HG03039 (cell line): ENCODE measurements at regions not wholly inside any gene's neighbourhood (a gene's known extent, or its start where the extent isn't known, plus 50 kb on each side); places are given as distances from the start of the nearest gene placed in this dataset.

Source experiments
- ATAC-seq: cut with Tn5 transposase; IDR thresholded peaks from one replicate; pipeline ENCODE4 v1.9.1; 2021; ENCODE audit warnings: mild to moderate bottlenecking, moderate library complexity; ENCODE audit not compliant: unreplicated experiment

DNA sequence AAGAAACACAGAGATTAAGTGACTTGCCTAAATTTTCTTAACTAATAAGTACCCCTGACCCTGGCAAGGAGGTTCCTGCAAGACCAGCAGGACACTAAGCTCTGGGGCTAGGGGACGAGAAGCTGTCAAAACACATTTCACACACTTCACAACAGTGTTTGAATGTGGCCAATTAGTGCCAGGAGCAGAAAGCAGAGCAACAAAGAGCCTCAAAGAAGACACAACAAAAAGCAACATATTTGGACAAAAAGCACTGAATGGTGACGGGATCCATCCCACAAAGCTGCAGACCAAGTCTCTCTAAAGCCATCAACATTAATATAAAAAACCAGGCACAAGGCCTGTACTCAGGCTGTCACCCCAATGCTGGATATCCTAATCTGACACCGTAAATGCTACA is 361.9 kb upstream of the RASGEF1B start:
- ATAC-seq = no peak

DNA sequence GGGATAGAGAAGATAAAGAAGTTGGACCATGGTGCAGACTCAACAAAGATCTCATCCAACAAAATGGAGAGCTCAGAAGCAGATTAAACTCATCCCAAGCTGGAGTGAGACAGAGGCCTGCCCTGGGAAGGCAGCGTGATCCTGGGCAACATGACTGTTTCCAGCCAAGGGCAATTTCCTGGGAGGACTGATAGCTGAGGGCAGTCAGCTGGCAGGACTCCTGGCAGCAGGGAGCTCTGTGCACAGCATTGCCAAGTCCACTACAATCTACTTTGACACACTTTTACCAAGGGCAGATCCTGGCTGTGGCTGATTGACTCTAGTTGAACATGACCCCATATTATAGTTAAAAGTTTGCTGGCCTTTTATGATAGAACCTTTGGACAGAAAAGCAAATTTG is 357.3 kb upstream of the RASGEF1B start:
- no peak for ATAC-seq

DNA sequence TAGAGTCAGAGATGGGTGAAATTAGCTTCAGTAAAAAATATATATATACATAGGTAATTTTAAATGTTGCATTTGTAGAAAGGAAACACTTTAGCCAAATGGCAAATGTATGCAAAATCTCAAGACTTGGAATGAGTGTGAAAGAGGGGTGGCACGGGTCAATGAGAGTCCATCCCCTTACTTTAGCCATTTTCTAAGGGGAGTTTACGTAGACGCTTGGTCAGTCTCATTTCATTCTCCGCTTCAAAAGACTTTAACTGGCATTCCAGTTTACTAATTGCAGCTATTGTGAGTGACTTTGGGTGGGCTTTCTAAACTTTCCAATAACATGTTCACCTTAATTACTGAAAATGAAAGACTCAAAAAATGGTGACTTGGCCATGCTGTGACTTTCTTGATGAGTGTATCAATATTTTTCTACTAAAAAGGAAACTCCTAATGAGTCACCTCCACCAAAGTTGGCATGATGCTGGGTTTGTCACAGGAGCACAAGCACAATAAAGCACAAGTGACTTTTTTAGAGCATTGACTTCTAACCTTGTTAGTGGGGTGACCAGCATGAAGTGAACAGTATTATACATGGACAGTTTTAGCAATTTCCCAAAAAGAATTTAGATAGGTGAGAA is 356.0 kb upstream of the RASGEF1B start:
- ATAC-seq = peak; percentile 81

DNA sequence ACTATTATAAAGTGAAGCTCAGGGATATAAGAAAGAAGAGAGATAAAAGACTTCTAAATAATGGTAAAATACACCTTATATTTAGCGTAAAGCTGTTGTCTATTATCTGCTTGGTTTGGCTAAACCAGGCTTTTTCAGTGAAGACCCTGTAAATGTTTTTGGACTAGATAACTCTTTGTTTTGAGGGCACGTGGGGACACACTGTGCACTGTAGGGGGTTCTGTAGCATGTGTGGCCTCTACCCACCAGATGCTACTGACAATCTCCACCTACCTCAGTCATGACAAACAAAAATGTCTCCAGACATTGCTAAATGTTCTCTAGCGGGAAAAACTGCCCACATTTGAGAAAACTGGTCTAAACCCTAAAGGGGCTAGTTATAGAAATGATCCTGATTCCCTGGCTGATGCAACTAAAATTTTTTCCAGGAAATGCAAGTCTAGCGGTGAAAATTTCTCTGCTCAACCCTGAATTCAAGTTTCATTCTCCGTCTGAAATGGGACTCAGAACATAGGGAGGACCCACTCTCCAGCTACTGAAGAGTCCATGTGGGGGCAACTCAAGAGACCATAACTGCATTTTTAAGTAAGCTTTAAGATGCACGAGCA is 355.2 kb upstream of the RASGEF1B start:
- no peak for ATAC-seq

DNA sequence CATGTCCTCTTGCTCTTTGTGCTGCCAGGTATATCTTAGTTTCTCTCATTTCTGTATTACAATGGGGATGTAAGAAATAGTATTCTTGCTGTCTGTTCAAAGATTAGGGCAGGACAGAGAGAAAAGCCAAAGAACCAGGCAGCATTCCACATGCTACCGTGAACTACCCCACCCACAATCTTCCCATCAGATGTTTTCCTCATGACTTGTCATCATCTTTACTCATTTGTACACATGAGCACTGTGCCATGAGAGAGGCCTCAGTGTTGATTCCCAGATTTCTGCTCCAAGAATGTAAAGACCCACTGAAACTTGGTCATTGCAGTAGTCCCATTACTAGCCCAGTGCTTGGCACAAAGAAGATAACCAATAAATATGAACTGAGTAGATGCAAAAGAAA is 354.6 kb upstream of the RASGEF1B start:
- ATAC-seq = no peak

DNA sequence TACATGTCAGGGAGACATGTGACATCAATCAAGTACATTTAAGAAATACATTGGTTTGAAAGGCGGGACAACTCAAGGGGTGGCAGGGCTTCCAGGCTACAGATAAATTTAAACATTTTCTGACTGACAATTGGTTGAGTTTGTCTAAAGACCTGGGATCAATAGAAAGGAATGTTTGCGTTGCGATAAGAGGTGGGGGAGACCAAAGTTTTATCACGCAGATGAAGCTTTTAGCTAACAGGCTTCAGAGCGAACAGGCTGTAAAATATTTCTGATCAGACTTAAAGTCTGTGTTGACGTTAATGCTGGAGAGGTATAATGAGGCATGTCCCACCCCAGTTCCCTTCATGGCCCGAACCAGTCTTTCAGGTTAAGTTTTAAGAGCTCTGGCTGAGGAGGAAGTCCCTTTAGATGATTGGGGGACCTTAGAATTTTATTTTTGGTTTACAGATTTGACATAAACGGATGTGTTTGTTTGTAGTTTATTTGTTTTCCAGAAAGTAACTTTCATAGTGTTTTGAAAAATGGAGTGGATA is 346.7 kb upstream of the RASGEF1B start:
- ATAC-seq = no peak

DNA sequence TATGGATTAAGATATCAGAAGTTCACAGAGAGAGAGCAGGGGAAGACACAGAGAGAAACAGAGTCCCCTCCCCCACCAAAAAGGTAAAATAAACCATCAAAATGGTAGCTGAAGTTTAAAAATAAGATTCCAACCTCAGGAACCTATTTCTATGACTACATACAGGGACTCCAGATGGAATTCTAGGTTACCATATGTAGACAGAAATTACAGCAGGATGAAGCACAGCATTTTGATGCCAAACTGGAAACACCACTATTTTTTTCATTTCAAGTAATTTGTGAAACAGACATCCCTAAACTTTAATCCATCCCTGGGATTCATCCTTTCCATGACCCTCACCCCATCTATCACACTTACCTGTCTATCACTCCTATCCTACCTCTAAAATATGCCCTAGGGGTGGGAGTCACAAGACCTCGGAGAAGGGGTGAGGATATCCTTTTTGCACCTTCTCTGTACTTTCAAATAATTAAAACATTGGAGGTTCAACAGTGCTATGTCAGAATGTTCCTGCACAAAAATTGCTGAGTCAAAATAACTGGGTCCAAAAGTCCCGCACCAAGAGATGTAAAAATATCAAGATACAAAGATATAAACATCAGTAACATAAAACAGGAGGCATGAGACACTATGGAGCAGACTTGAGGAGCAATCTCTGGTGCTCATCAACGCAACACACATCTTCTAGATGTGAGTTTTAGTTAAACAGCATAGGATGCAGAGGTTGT is 344.5 kb upstream of the RASGEF1B start:
- ATAC-seq = no peak

DNA sequence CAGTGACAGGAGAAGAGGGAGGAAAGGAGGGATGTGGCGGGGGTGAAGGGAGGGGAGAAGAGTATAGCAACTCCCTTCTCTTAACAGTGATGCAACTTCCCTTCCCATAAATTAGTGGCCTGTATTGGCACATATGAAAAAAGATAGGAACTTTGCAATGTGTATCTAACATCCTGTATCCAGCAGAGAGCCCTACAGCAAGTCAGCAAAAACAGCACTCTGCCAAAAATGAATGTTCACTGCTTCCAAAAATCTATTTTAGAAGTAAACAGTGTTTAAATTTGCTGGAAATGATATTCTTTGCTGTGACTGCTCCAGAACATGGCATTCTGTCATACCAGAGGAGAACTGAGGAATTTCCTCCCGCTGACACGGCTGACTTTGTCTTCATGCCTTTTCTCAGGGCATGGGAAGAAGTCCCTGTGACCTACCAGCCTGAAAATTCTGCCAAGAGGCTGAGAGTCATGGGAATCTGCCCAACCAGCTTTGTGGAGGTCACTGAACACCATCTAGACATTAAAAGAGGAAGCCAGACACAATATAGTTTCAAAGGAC is 343.4 kb upstream of the RASGEF1B start:
- no peak for ATAC-seq

DNA sequence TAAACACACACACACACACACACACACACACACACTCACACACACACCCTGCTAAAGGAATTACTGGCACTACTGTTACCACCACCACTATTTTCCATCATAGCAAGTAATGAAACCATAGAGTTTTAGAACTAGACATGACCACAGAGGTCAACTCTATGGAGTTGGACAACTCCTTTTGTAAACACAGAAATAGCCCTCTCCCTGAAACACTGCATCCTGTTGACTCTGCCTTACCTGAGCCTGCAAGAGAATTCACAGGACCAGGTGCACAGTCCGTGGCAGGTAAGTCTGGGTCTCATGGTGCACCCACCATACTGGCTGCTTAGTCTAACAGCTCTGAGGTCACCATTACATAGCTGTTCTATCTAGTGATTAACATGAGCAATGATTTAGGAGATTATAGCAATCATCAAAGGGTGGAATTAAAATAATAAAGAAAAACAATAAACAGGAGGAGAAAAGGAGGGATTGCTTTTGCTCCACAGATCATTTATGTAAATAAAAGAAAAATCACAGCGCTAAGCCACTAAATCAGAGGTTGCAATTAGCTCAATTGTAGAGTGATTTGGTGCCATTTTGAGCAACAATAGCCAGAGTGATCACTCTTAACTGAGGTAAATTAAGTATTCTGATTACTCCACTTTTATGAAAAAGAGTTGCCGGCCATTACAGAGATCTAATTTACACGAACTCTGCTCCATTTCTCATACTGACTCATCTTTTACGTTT is 340.0 kb upstream of the RASGEF1B start:
- ATAC-seq = no peak

DNA sequence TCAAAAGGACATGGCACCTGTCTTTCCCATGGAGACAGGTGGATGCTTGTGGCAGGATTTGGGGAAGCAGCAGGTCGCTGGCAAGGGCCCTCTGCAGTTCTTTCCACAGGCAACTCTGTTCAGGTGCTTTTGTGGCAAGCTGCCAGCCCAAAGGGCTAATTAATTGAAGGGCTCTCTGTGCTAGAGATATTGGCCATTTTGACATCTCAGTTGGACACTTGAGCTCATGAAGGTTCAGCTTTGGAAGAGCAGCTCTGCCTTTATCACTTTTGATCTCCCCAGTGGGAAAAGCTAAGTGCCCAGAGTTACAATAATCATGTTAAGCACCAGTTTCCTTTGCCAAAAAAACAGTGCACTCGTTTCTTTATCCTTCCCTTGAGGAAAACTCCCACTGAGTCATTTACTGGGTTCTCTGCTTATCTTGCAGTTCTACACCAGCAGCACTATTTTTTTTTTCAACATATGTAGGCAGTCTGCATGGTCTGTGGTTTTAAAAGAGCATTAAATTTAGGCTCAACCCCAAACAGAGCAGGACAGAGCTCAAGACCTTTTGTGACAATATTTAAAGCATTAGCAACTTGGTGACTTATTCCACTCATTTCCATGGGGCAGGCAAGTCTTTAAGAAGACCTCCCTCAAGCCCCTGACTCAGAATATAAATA is 336.4 kb upstream of the RASGEF1B start:
- no peak for ATAC-seq

DNA sequence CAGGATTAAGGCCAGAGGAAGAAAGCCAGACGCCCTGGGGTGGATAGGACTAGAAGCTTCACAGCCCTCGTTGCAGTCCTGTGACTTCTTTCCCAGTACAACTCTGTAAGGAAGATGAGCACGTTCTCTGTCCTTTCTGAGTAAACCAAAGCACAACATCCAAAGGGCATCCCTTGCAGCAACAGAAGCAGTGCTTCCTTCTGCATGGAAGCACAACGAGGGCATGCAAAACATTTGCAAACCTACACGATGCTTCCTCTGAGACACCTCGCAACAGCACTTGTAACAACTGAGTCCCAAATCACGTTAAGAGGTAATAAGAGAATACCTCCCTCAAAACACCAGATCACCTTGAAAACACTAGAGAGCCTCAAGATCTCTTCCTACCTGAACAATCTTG is 335.7 kb upstream of the RASGEF1B start:
- ATAC-seq = no peak

DNA sequence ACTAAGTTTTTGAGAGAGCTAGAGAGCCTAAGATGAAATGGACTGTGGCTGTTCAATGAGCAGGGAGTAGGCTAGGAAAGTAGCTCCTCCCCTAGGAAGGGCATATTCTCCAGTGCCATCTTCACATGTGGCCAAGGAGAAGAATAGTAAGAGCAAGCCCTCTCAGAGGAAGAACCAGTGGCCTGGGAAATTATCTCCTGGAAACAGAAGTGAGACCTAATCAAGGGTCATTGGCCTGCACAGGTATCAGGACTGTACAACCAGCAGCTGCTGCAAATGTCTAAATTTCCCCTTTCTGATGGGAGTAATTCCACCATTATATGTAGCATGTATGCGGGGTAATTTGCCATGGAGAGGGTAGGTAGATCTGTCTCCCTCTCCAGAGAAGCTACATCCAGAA is 334.8 kb upstream of the RASGEF1B start:
- ATAC-seq = no peak

DNA sequence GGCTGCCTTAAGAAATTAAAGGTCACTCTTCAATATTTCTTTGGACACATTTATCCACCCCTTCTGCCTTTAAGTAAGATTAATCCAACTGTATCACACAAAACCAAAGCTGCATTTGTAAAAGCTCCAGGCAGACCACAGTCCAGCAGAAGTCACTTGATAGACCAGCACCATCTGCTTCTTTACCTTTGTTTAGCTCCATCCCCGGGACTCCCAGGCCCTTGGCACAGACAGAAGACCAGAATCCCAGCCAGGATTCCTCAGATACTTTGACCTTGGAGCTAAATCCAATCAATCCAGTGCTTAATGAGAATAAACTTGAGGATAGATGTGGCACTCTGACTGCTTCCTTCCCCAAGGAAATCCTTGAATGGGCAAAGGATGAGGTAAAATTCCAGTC is 333.1 kb upstream of the RASGEF1B start:
- ATAC-seq = no peak

DNA sequence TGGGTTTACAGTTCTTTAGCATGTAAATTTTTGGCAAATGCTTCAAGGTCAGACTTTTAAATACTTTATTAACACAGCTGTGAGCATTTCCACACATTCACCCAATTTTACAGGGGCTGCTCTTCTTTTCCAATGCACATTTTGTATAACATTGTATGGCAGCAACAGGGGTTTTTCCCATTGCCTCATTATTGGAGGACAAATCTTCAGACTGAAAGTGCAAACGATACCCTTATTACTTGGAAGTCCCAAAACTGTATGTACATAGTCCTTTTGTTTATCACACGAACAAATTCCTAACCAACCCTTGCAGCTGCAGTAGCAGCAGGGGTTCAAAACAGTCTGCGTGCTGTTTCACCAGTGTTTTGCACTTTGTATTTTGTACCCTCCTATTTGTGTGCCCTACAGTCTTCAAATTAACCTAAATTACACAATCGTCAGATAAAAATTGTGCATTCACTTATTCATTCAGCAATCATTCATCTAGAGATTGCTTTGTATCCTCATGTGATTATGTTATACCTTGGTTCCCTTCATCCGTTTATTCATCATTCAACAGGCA is 330.7 kb upstream of the RASGEF1B start:
- ATAC-seq = no peak

DNA sequence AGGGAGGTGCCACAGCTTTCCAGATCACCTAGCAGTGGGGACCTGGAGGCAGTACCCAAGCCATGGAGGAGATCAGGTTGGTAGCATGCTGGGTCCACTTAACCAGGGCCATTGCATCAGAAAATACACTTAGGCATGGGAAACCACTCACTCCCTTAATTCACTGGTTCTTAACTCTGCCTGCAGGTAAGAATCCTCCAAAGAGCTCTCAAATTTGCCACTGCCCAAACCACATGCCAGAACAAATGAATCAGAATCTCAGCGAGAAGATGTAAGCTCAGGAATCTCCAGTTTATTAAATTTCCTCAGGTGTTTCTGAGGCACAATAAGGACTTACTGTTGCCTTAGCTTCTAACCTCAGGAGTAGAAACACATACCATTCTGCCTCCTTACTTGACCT is 327.7 kb upstream of the RASGEF1B start:
- ATAC-seq = no peak

DNA sequence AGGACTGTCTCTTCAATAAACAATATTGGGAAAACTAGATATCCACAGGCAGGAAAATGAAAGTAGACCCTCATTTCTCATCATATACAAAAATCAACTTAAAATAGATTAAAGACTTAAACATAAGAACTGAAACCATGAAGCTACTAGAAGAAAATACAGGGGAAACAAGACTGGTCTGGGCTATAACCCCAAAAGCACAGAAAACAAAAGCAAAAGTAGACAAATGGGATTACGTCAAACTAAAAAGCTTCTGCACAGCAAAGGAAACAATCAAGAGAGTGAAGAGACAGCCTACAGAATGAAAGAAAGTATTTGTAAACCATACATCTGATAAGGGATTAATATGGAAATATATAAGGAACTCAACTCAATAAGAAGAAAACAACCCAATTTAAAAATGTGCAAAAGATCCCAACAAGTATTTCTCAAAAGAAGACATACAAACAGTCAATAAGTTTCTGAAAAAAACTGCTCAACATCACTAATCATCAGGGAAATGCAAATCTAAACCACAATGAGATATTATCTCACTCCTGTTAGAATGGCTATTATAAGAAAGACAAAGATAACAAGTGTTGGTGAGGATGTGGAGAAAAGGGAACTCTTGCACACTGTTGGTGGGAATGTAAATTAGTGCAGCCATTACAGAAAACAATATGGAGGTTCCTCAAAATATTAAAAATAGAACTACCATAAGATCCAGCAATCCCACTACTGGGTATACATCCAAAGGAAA is 325.3 kb upstream of the RASGEF1B start:
- ATAC-seq = no peak

DNA sequence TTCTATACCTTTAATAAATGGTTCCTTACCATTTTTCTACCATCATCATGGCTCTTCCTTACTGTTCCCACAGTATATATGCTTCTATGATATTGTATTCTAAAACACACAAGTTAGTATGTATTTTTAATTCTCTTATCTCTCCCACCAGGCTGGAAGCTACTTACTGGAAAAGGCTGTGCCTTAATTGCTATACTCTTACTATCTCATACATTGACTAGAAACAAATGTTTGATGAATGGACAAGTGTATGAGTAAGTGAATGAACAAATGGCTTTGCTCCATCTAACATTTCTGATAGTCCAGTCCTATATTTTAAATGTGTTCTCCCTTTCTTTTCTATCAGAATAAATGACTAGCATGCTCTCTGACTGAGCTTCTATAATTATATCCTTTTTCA is 320.8 kb upstream of the RASGEF1B start:
- no peak for ATAC-seq

DNA sequence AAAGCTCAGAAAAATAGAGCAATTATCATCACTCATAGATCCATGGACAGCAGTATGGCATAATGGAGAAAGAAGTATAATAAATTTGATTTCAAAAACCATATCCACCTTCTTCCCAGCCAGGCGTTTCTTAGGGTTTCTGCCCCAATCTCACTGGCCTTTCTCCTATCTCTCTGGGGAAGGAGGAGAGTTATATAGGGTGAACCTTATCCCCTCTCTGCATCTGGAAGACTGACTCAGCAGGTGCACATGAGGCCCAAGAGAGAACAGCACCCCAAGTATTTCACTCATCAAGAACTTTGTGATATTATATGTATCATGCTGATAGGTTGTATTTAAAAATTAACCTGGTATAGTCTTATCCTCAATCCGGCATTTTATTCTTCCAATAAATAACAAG is 318.8 kb upstream of the RASGEF1B start:
- no peak for ATAC-seq

DNA sequence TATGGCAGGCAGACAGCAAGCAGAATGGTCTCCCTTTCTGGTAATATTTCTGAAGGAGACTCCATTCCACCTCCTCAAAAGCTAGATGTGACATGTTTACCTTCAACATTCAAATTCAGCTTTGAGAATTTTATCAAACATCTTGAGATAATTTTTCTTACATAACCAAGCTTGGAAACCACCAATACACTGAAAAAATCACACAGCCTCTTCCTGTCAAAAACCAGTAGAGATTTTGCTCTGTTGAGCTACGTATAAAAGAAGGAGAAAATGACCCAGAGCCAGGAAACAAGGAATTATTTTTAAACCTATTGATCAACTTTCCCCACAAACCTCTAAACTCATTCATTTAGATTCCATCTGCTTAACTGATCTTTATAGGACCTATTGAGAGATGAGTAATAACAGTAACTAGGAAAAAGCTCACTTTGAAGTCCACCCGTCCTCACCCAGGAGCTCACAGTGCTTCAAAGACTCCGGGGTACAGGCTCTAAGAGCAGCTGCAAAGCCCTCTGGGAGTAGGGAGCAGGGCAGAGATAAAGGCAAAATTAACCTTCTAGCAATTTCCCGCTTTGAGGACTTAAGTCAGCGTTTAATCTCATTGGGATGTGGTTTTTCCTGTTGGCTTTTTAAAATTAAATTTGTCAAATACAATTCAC is 318.2 kb upstream of the RASGEF1B start:
- ATAC-seq = no peak
